NCI-H345 treated with DMSO at 0.1 percent for 48 hours (cell line): ENCODE measurements at regions not wholly inside any gene's neighbourhood (a gene's known extent, or its start where the extent isn't known, plus 50 kb on each side); places are given as distances from the start of the nearest gene placed in this dataset.
"Not testable (repeated sequence)": the region's sequence is repeated elsewhere in the genome, so short reads cannot be mapped to it uniquely, and the experiment has no call there.

ENCODE experiments used
- DNase-seq: peaks from one replicate; lab custom pipeline; 2025; ENCODE audit not compliant: unreplicated experiment; lab: John Stamatoyannopoulos, UW

GRCh38 chr18:64369830-64370440 lies 221.0 kb upstream of the LINC00305 start:
- not testable (repeated sequence) for DNase-seq

DNA sequence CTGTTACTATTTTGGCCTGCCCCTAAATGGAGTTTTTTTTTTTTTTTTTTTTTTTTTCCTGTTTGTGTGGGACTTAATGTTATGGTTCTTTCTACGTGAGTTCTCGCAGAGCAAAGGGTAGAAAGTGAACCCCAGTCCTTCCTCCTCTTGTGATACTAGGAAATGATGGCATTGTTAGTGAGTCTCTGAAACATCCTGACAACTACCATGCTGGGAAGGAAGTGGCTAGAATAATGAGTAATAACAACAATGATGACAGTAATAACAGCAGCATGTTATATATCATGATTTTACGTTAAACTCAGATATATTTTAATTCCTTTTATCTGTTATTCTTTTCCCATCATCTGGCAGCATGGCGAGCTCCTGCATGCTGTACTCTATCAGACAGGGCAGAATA lies 216.2 kb upstream of the LINC00305 start:
- DNase-seq = no peak

- no peak for DNase-seq
Observed at GRCh38 chr18:64337673-64338072, 188.8 kb upstream of the LINC00305 start.

GRCh38 chr18:64337018-64337417 lies 188.1 kb upstream of the LINC00305 start:
- DNase-seq = no peak

DNA sequence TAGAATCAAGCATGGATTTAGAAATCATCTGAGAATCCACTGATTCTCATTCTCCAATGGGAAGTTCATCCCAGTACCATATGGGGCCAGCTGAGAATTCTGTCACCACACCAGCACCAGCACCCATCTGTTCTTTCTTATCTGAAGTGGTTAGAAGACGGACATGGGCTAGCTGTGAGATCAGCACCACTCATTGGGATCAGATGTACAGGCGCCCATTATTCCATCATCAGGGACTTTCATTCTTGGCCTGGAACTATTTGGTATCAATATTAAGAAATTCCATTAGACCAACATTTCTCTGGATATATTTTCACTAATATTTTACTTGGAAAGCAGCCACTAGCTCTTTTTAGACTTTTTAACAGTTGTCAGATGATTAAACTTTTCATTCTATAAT lies 185.9 kb upstream of the LINC00305 start:
- no peak for DNase-seq

GRCh38 chr18:64333584-64333983 lies 184.7 kb upstream of the LINC00305 start:
- DNase-seq = no peak

DNA sequence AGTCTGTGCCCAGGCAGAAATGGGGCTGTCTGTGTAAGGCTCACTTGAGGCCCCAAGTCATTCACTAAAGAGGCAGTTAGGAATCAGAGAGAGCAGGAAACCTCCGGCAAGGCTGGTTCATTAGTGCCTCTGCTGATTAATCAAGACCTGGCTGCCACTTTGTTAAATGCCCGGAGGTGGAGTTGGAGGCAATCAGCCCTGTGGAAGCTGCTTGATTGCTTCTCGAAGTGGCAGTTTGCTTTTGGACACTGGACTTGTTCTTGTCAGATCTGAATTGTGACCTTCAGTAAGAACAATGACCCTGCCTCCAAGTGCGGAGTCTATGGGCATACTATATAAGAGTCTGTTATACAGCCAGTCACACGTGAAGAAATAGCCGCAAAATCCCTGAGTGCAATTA lies 183.9 kb upstream of the LINC00305 start:
- DNase-seq = no peak

DNA sequence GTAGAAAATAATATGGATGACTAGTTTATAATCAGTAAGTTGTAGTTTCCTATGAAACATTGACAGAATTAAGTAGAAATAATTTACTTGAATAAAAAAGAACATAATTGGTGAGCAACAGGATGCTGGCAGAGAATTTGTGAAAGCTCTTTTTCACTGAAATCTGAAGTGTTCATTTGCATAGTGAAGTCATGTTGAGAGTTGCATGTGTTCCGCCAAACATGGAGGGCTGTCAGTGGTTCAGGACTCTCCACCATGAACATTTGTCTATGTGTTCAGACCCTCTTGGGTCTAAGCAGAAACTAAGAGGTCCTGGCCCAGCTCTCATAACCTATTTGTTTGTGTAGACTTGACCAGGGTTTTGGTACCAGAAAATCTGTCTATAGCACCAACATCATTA lies 182.5 kb upstream of the LINC00305 start:
- DNase-seq = no peak

DNA sequence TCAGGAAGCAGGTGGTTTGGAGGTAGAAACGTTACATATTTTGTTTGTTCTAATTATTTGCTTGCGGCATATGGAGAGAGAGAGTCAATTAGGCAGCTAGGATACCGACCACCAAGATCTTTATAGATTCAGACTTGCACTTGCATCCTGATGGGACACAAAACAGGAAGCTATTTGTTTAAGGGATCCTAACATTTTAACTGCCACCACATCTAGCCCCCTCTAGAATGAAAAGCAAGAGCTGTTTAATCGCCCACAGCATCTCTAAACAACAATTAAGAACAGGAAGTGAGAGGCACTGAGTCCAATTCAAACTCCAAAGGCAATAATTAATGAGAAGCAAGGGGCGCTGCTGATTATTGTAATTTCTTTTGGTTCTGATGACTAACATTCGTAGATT lies 182.0 kb upstream of the LINC00305 start:
- no peak for DNase-seq

- DNase-seq = no peak
Observed at GRCh38 chr18:64330161-64330560, 181.3 kb upstream of the LINC00305 start.

GRCh38 chr18:64322189-64322588 lies 173.3 kb upstream of the LINC00305 start:
- DNase-seq = no peak

DNA sequence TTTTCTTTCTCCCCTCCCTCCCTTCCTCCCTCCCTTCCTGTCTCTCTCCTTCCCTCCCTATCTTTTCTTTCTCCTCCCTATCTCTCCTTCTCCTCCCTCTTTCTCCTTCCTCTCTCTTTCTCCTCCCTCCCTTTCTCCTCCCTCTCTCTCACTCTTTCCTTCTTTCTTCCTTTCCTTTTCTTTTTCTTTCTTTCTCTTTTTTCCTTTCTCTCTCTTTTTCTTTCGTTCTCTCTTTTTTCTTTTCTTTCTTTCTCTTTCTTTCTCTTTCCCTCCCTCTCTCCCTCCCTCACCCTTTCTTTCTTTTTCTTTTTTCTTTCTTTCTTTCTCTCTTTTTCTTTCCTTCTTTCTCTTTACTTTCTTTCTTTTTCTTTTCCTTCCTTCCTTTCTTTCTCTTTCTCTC lies 169.7 kb upstream of the LINC00305 start:
- DNase-seq = no peak

GRCh38 chr18:64311859-64312258 lies 163.0 kb upstream of the LINC00305 start:
- no peak for DNase-seq

DNA sequence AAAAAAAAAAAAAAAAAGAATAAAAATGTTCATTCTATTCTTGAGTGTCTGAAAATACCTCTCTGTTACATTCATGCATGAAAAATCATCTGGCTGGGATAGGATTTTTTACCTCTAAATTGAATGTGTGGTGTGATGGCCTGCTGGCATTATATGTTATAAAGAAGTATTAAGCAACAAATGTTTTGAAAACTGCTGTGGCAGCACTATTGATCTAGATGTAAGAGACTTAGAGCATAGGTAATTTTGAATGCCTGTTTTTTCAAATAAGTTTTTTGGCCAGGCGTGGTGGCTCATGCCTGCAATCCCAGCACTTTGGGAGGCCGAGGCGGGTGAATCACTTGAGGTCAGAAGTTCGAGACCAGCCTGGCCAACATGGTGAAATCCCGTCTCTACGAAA lies 147.0 kb upstream of the LINC00305 start:
- no peak for DNase-seq

- DNase-seq = no peak
Observed at GRCh38 chr18:64294967-64295366, 146.1 kb upstream of the LINC00305 start.

- no peak for DNase-seq
Observed at GRCh38 chr18:64288432-64288831, 139.5 kb upstream of the LINC00305 start.

GRCh38 chr18:64287926-64288325 lies 139.0 kb upstream of the LINC00305 start:
- DNase-seq = no peak

- DNase-seq = no peak
Observed at GRCh38 chr18:64283059-64283458, 134.2 kb upstream of the LINC00305 start.

GRCh38 chr18:64278026-64278425 lies 129.1 kb upstream of the LINC00305 start:
- no peak for DNase-seq

GRCh38 chr18:64276311-64277090 lies 127.6 kb upstream of the LINC00305 start:
- DNase-seq = no peak

DNA sequence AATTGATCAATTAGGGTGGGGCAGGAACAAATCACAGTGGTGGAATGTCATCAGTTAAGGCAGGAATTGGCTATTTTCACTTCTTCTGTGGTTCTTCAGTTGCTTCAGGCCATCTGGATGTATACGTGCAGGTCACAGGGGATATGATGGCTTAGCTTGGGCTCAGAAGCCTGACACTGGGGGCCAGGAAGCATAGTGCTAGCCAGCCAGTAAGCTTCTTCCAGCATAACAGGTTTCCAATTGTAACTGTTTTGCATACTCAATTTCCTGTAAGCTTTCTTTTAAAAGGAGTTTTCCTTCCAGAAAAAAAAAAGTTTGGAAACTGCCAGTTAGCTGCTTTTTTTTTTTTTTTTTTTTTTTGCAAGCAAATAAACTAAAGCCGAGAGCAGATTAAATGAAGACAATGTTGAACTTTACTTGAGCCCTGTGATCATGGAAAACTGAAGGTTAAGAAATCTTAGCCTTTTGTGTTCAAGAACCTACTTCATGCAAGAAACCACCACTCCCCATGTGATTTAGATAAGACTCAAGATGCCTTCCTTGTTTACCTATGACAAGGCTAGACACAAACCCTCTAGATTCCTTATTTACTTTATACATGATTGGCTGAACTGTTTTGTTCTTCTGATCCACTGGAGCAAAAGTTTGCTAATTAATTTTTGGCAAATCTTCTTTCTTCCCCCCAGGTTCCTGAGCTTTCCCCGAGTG lies 126.9 kb upstream of the LINC00305 start:
- no peak for DNase-seq

GRCh38 chr18:64273724-64274123 lies 124.8 kb upstream of the LINC00305 start:
- DNase-seq = no peak
